OCI-LY7 (cell line): ENCODE measurements at regions not wholly inside any gene's neighbourhood (a gene's known extent, or its start where the extent isn't known, plus 50 kb on each side); places are given as distances from the start of the nearest gene placed in this dataset.

Source experiments
- BruUV-seq: library from RNA; stranded (reverse); fragments of 400-500 nt; replicated peaks from 2 replicates; lab custom pipeline; 2021; lab: Mats Ljungman, UMichigan
- CTCF ChIA-PET: fragments of 300-600 bp; sonication (Branson Sonifier 250); formaldehyde crosslinking; loops from one replicate; lab custom pipeline; 2022; ENCODE audit warnings: antibody characterized with exemption; ENCODE audit not compliant: unreplicated experiment; lab: Charles Lee
- POLR2A ChIA-PET: fragments of 300-600 bp; sonication (Branson Sonifier 250); formaldehyde crosslinking; loops from one replicate; lab custom pipeline; 2022; ENCODE audit warnings: antibody characterized with exemption; lab: Charles Lee
- DNase-seq: peaks from one replicate; pipeline ENCODE4 v3.0.0-alpha.2; 2015; ENCODE audit warnings: low spot score
- H2AFZ ChIP-seq: fragments of 200-600 bp; sonication (generic), shearing (Covaris generic); 2 replicates; pipeline ENCODE4 v1.6.1; 2014; ENCODE audit warnings: mild to moderate bottlenecking, antibody characterized with exemption, low read length, moderate library complexity
- H3K27ac ChIP-seq: fragments of 200-600 bp; sonication (generic); 2 replicates; pipeline ENCODE4 v1.5.1; 2014; ENCODE audit warnings: mixed run types, low read depth, mild to moderate bottlenecking, moderate library complexity, low read length, inconsistent platforms; ENCODE audit not compliant: poor library complexity, severe bottlenecking
- H3K36me3 ChIP-seq: fragments of 200-600 bp; sonication (generic); 2 replicates; pipeline ENCODE4 v1.6.1; 2014; ENCODE audit warnings: mild to moderate bottlenecking, antibody characterized with exemption, low read length, moderate library complexity, mixed read lengths; ENCODE audit not compliant: insufficient read depth
- H3K4me1 ChIP-seq: fragments of 200-600 bp; sonication (generic); 2 replicates; pipeline ENCODE4 v1.5.1; 2014; ENCODE audit warnings: mild to moderate bottlenecking, low read length; ENCODE audit not compliant: insufficient read depth, poor library complexity, severe bottlenecking
- H3K4me2 ChIP-seq: fragments of 200-600 bp; sonication (generic); 2 replicates; pipeline ENCODE4 v1.6.1; 2014; ENCODE audit warnings: mild to moderate bottlenecking, low read length
- H3K4me3 ChIP-seq: fragments of 200-600 bp; sonication (generic); 2 replicates; pipeline ENCODE4 v1.5.1; 2014; ENCODE audit warnings: mild to moderate bottlenecking, low read depth, low read length; ENCODE audit not compliant: poor library complexity, severe bottlenecking
- H3K79me2 ChIP-seq: fragments of 200-600 bp; sonication (generic); 2 replicates; pipeline ENCODE4 v1.6.1; 2016; ENCODE audit warnings: low read depth, mild to moderate bottlenecking, low read length, moderate library complexity, mixed read lengths; ENCODE audit not compliant: insufficient read depth
- H3K9me2 ChIP-seq: fragments of 200-600 bp; sonication (generic); 2 replicates; pipeline ENCODE4 v1.6.1; 2016; ENCODE audit warnings: mild to moderate bottlenecking, low read length, mixed read lengths; ENCODE audit not compliant: insufficient read depth
- H3K9me3 ChIP-seq: fragments of 200-600 bp; sonication (generic); 2 replicates; pipeline ENCODE4 v1.6.1; 2014; ENCODE audit warnings: mild to moderate bottlenecking, mixed run types, low read length, mixed read lengths
- H4K20me1 ChIP-seq: fragments of 200-600 bp; sonication (generic); 2 replicates; pipeline ENCODE4 v1.6.1; 2014; ENCODE audit warnings: mild to moderate bottlenecking, antibody characterized with exemption, low read length, moderate library complexity, mixed read lengths; ENCODE audit not compliant: insufficient read depth
- CTCF ChIP-seq: fragments of 200-600 bp; sonication (generic); conservative IDR thresholded peaks from 2 replicates; pipeline ENCODE4 v1.5.1; 2014; ENCODE audit warnings: mild to moderate bottlenecking, antibody characterized with exemption, low read length, moderate library complexity, mixed read lengths
- EZH2phosphoT487 ChIP-seq: fragments of 200-600 bp; sonication (generic); IDR thresholded peaks from 2 replicates; pipeline ENCODE4 v1.6.1; 2018; ENCODE audit warnings: low read depth, borderline replicate concordance, mild to moderate bottlenecking, mixed run types, antibody characterized with exemption, low read length, moderate library complexity, mixed read lengths
- intact Hi-C: fragments of 100-400 bp; cut with micrococcal nuclease; formaldehyde crosslinking; loops from one replicate; pipeline ENCODE4 v1.10.0; 2022; ENCODE audit not compliant: unreplicated experiment

- Histone ChIP-seq H3K9me2 (no peaks in the 10 kb centered on the region), H3K4me1 (no peaks in the 10 kb centered on the region), H3K4me2 (no peak overlapping the region), H3K4me3 (no peak overlapping the region), H4K20me1 (no peaks in the 10 kb centered on the region), H2AFZ (no peak overlapping the region), H3K27ac (no peak overlapping the region), H3K9me3 (no peaks in the 10 kb centered on the region), H3K36me3 (no peaks in the 10 kb centered on the region), H3K79me2 (no peaks in the 10 kb centered on the region)
- ChIA-PET POLR2A (no interaction called here), CTCF (no interaction called here)
- no peak for DNase-seq
- intact Hi-C loops: no loop called here
- no TSS peak for BruUV-seq
- no peak for TF ChIP-seq EZH2phosphoT487
Observed at GRCh38 chr14:54310151-54310850, 86.5 kb upstream of the CDKN3 start.

- Histone ChIP-seq H3K9me2 (no peaks in the 10 kb centered on the region), H3K79me2 (no peaks in the 10 kb centered on the region), H3K4me2 (no peak overlapping the region), H3K4me1 (no peaks in the 10 kb centered on the region), H2AFZ (no peak overlapping the region), H3K36me3 (no peaks in the 10 kb centered on the region), H4K20me1 (no peaks in the 10 kb centered on the region), H3K27ac (no peak overlapping the region), H3K9me3 (no peaks in the 10 kb centered on the region), H3K4me3 (no peak overlapping the region)
- intact Hi-C loops: no loop called here
- no peak for DNase-seq
- BruUV-seq: no TSS peak
- ChIA-PET CTCF (no interaction called here), POLR2A (no interaction called here)
- no peak for TF ChIP-seq EZH2phosphoT487
- TF ChIP-seq CTCF: no peak
Observed at GRCh38 chr14:54310851-54311228, 86.0 kb upstream of the CDKN3 start.

GRCh38 chr14:54312166-54312801 lies 84.5 kb upstream of the CDKN3 start:
- ChIA-PET CTCF (no interaction called here), POLR2A (no interaction called here)
- no peaks in the 10 kb centered on the region for H3K9me2 ChIP-seq
- H4K20me1 ChIP-seq: no peaks in the 10 kb centered on the region
- no peak for TF ChIP-seq EZH2phosphoT487
- no peak for TF ChIP-seq CTCF
- H2AFZ ChIP-seq: no peak overlapping the region
- no peaks in the 10 kb centered on the region for H3K4me1 ChIP-seq
- intact Hi-C loops: no loop called here
- H3K27ac ChIP-seq: no peak overlapping the region
- no peaks in the 10 kb centered on the region for H3K79me2 ChIP-seq
- no peak for DNase-seq
- BruUV-seq: no TSS peak
- H3K9me3 ChIP-seq: no peaks in the 10 kb centered on the region
- H3K4me3 ChIP-seq: no peak overlapping the region
- no peaks in the 10 kb centered on the region for H3K36me3 ChIP-seq
- H3K4me2 ChIP-seq: no peak overlapping the region
